ENCODE measurements at regions not wholly inside any gene's neighbourhood (a gene's known extent, or its start where the extent isn't known, plus 50 kb on each side); places are given as distances from the start of the nearest gene placed in this dataset.

- DNase-seq: no peak
- in situ Hi-C loops (cut with HindIII; ENCODE audit: low pct_ligation_motif_present, low pct_unique_long_range_greater_than_20kb, low sequenced_read_pairs): no loop called here
These were observed 586.6 kb downstream of the TAFA4 start for GRCh38 chr3:68345781-68346180.

- DNase-seq: no peak
- in situ Hi-C loops (cut with HindIII; ENCODE audit: low pct_ligation_motif_present, low pct_unique_long_range_greater_than_20kb, low sequenced_read_pairs): no loop called here
These were observed 589.9 kb downstream of the TAFA4 start for GRCh38 chr3:68342426-68342825.

- in situ Hi-C loops (cut with HindIII; ENCODE audit: low pct_ligation_motif_present, low pct_unique_long_range_greater_than_20kb, low sequenced_read_pairs): no loop called here
- DNase-seq: no peak
These were observed 596.3 kb downstream of the TAFA4 start for GRCh38 chr3:68336042-68336441.

GRCh38 chr3:68334367-68334986 lies 597.9 kb downstream of the TAFA4 start:
- in situ Hi-C loops (cut with HindIII; ENCODE audit: low pct_ligation_motif_present, low pct_unique_long_range_greater_than_20kb, low sequenced_read_pairs): no loop called here
- DNase-seq: no peak

GRCh38 chr3:68328049-68328448 lies 604.3 kb downstream of the TAFA4 start:
- in situ Hi-C loops (cut with HindIII; ENCODE audit: low pct_ligation_motif_present, low pct_unique_long_range_greater_than_20kb, low sequenced_read_pairs): no loop called here
- DNase-seq: no peak

GRCh38 chr3:68315964-68316363 lies 616.4 kb downstream of the TAFA4 start:
- in situ Hi-C loops (cut with HindIII; ENCODE audit: low pct_ligation_motif_present, low pct_unique_long_range_greater_than_20kb, low sequenced_read_pairs): no loop called here
- DNase-seq: no peak

GRCh38 chr3:68315546-68315945 lies 616.8 kb downstream of the TAFA4 start:
- no peak for DNase-seq
- in situ Hi-C loops (cut with HindIII; ENCODE audit: low pct_ligation_motif_present, low pct_unique_long_range_greater_than_20kb, low sequenced_read_pairs): no loop called here

- in situ Hi-C loops (cut with HindIII; ENCODE audit: low pct_ligation_motif_present, low pct_unique_long_range_greater_than_20kb, low sequenced_read_pairs): no loop called here
- DNase-seq: peak; percentile 18
These were observed 625.8 kb downstream of the TAFA4 start for GRCh38 chr3:68306571-68306970.

GRCh38 chr3:68295457-68295856 lies 636.9 kb downstream of the TAFA4 start:
- DNase-seq: no peak
- in situ Hi-C loops (cut with HindIII; ENCODE audit: low pct_ligation_motif_present, low pct_unique_long_range_greater_than_20kb, low sequenced_read_pairs): no loop called here

- no peak for DNase-seq
These were observed 635.9 kb upstream of the SUCLG2 start for GRCh38 chr3:68290333-68290732.

GRCh38 chr3:68288085-68288484 lies 633.7 kb upstream of the SUCLG2 start:
- in situ Hi-C loops (cut with HindIII; ENCODE audit: low pct_ligation_motif_present, low pct_unique_long_range_greater_than_20kb, low sequenced_read_pairs): no loop called here
- DNase-seq: no peak

More at GRCh38 chr3:68290333-68290732, 635.9 kb upstream of the SUCLG2 start:
- in situ Hi-C loops (cut with HindIII; ENCODE audit: low pct_ligation_motif_present, low pct_unique_long_range_greater_than_20kb, low sequenced_read_pairs): no loop called here

- no peak for DNase-seq
These were observed 632.7 kb upstream of the SUCLG2 start for GRCh38 chr3:68287101-68287500.

GRCh38 chr3:68274286-68274685 lies 619.9 kb upstream of the SUCLG2 start:
- no peak for DNase-seq
- in situ Hi-C loops (cut with HindIII; ENCODE audit: low pct_ligation_motif_present, low pct_unique_long_range_greater_than_20kb, low sequenced_read_pairs): no loop called here

More at GRCh38 chr3:68287101-68287500, 632.7 kb upstream of the SUCLG2 start:
- in situ Hi-C loops (cut with HindIII; ENCODE audit: low pct_ligation_motif_present, low pct_unique_long_range_greater_than_20kb, low sequenced_read_pairs): no loop called here

- in situ Hi-C loops (cut with HindIII; ENCODE audit: low pct_ligation_motif_present, low pct_unique_long_range_greater_than_20kb, low sequenced_read_pairs): no loop called here
- no peak for DNase-seq
These were observed 616.7 kb upstream of the SUCLG2 start for GRCh38 chr3:68271145-68271544.

GRCh38 chr3:68256635-68257223 lies 602.3 kb upstream of the SUCLG2 start:
- peak; percentile 19 for DNase-seq

GRCh38 chr3:68249265-68249664 lies 594.9 kb upstream of the SUCLG2 start:
- in situ Hi-C loops (cut with HindIII; ENCODE audit: low pct_ligation_motif_present, low pct_unique_long_range_greater_than_20kb, low sequenced_read_pairs): no loop called here
- DNase-seq: no peak

More at GRCh38 chr3:68256635-68257223, 602.3 kb upstream of the SUCLG2 start:
- in situ Hi-C loops (cut with HindIII; ENCODE audit: low pct_ligation_motif_present, low pct_unique_long_range_greater_than_20kb, low sequenced_read_pairs): no loop called here

- no peak for DNase-seq
- in situ Hi-C loops (cut with HindIII; ENCODE audit: low pct_ligation_motif_present, low pct_unique_long_range_greater_than_20kb, low sequenced_read_pairs): no loop called here
These were observed 588.2 kb upstream of the SUCLG2 start for GRCh38 chr3:68242606-68243005.

- no peak for DNase-seq
- in situ Hi-C loops (cut with HindIII; ENCODE audit: low pct_ligation_motif_present, low pct_unique_long_range_greater_than_20kb, low sequenced_read_pairs): no loop called here
These were observed 585.1 kb upstream of the SUCLG2 start for GRCh38 chr3:68239542-68239941.

- in situ Hi-C loops (cut with HindIII; ENCODE audit: low pct_ligation_motif_present, low pct_unique_long_range_greater_than_20kb, low sequenced_read_pairs): no loop called here
- DNase-seq: no peak
These were observed 579.8 kb upstream of the SUCLG2 start for GRCh38 chr3:68234076-68234780.

- in situ Hi-C loops (cut with HindIII; ENCODE audit: low pct_ligation_motif_present, low pct_unique_long_range_greater_than_20kb, low sequenced_read_pairs): no loop called here
- DNase-seq: no peak
These were observed 574.4 kb upstream of the SUCLG2 start for GRCh38 chr3:68228856-68229255.

All from ACHN (cell line).